Muscle layer of colon (tissue), 2 donors: ENCODE measurements at regions not wholly inside any gene's neighbourhood (a gene's known extent, or its start where the extent isn't known, plus 50 kb on each side); places are given as distances from the start of the nearest gene placed in this dataset.

Experiments used
- H3K27ac ChIP-seq: one replicate; pipeline ENCODE4 v1.7.0; 2013; ENCODE audit warnings: low read depth, mild to moderate bottlenecking, low read length, moderate library complexity
- H3K27me3 ChIP-seq, 2 donors: one replicate each; pipeline ENCODE4 v1.7.0; 2013; ENCODE audit warnings: low read length in 2 of 2, mild to moderate bottlenecking in 2 of 2; ENCODE audit not compliant: insufficient read depth in 2 of 2, control insufficient read depth in 1 of 2
- H3K36me3 ChIP-seq: one replicate; pipeline ENCODE4 v1.7.0; 2013; ENCODE audit warnings: mild to moderate bottlenecking, low read length; ENCODE audit not compliant: insufficient read depth
- H3K4me1 ChIP-seq: one replicate; pipeline ENCODE4 v1.7.0; 2013; ENCODE audit warnings: mild to moderate bottlenecking, low read length; ENCODE audit not compliant: insufficient read depth
- H3K4me3 ChIP-seq, 2 donors: one replicate each; pipeline ENCODE4 v1.7.0; 2013; ENCODE audit warnings: low read length in 2 of 2, low read depth in 1 of 2, mild to moderate bottlenecking in 1 of 2, moderate library complexity in 1 of 2
- H3K9ac ChIP-seq: one replicate; pipeline ENCODE4 v1.7.0; 2013; ENCODE audit warnings: low read length
- H3K9me3 ChIP-seq: one replicate; pipeline ENCODE4 v1.7.0; 2013; ENCODE audit warnings: mild to moderate bottlenecking, low read length
- donor health status: abdominal sarcoma.
- donor health status: Adenocarcinoma of cecum.

GRCh38 chr2:88852753-88853402 is 161.4 kb downstream of the RPIA start:
- Histone ChIP-seq H3K9me3 (no peaks in the 10 kb centered on the region), H3K36me3 (no peaks in the 10 kb centered on the region), H3K4me1 (no peaks in the 10 kb centered on the region), H3K9ac (no peak overlapping the region), H3K27me3 (no peaks in the 10 kb centered on the region), H3K27ac (no peak overlapping the region), H3K4me3 (no peak overlapping the region)

GRCh38 chr2:88853403-88853790 is 161.9 kb downstream of the RPIA start:
- H3K27me3 ChIP-seq, result no peaks in the 10 kb centered on the region

GRCh38 chr2:88854528-88854927 is 163.1 kb downstream of the RPIA start:
- no peak overlapping the region for H3K4me3 ChIP-seq
- no peaks in the 10 kb centered on the region for H3K36me3 ChIP-seq
- no peaks in the 10 kb centered on the region for H3K27me3 ChIP-seq
- H3K9me3 ChIP-seq, result no peaks in the 10 kb centered on the region
- H3K4me1 ChIP-seq, result no peaks in the 10 kb centered on the region
- no peak overlapping the region for H3K27ac ChIP-seq
- H3K9ac ChIP-seq, result no peak overlapping the region

More at GRCh38 chr2:88853403-88853790, 161.9 kb downstream of the RPIA start:
- Histone ChIP-seq H3K9me3 (no peaks in the 10 kb centered on the region), H3K27ac (no peak overlapping the region), H3K4me1 (no peaks in the 10 kb centered on the region), H3K4me3 (no peak overlapping the region), H3K36me3 (no peaks in the 10 kb centered on the region), H3K9ac (no peak overlapping the region)

- Histone ChIP-seq H3K9me3 (no peaks in the 10 kb centered on the region), H3K36me3 (no peaks in the 10 kb centered on the region), H3K9ac (no peak overlapping the region), H3K4me1 (no peaks in the 10 kb centered on the region), H3K27ac (no peak overlapping the region), H3K4me3 (no peak overlapping the region), H3K27me3 (no peaks in the 10 kb centered on the region)
These were observed 164.3 kb downstream of the RPIA start for GRCh38 chr2:88855620-88856408.

- no peaks in the 10 kb centered on the region for H3K9me3 ChIP-seq
- H3K4me3 ChIP-seq, result no peak overlapping the region
- no peaks in the 10 kb centered on the region for H3K36me3 ChIP-seq
- H3K27me3 ChIP-seq, result no peaks in the 10 kb centered on the region
- no peak overlapping the region for H3K27ac ChIP-seq
- H3K9ac ChIP-seq, result no peak overlapping the region
- H3K4me1 ChIP-seq, result no peaks in the 10 kb centered on the region
These were observed 165.1 kb downstream of the RPIA start for GRCh38 chr2:88856409-88857135.

- Histone ChIP-seq H3K36me3 (no peaks in the 10 kb centered on the region), H3K9me3 (no peaks in the 10 kb centered on the region), H3K4me3 (no peak overlapping the region), H3K9ac (no peak overlapping the region), H3K27me3 (no peaks in the 10 kb centered on the region), H3K27ac (no peak overlapping the region), H3K4me1 (no peaks in the 10 kb centered on the region)
These were observed 165.8 kb downstream of the RPIA start for GRCh38 chr2:88857274-88857741.

- Histone ChIP-seq H3K27ac (no peak overlapping the region), H3K4me1 (no peaks in the 10 kb centered on the region), H3K27me3 (no peaks in the 10 kb centered on the region), H3K9ac (no peak overlapping the region), H3K36me3 (no peaks in the 10 kb centered on the region), H3K4me3 (no peak overlapping the region), H3K9me3 (no peaks in the 10 kb centered on the region)
These were observed 166.5 kb downstream of the RPIA start for GRCh38 chr2:88857951-88858411.

GRCh38 chr2:88859461-88859860 is 168.0 kb downstream of the RPIA start:
- H3K9me3 ChIP-seq, result no peaks in the 10 kb centered on the region
- H3K27ac ChIP-seq, result no peak overlapping the region
- no peak overlapping the region for H3K9ac ChIP-seq
- H3K36me3 ChIP-seq, result no peaks in the 10 kb centered on the region
- H3K27me3 ChIP-seq, result no peaks in the 10 kb centered on the region
- no peaks in the 10 kb centered on the region for H3K4me1 ChIP-seq
- no peak overlapping the region for H3K4me3 ChIP-seq

GRCh38 chr2:88860421-88861075 is 169.1 kb downstream of the RPIA start:
- H3K36me3 ChIP-seq, result no peaks in the 10 kb centered on the region
- no peaks in the 10 kb centered on the region for H3K27me3 ChIP-seq
- no peaks in the 10 kb centered on the region for H3K9me3 ChIP-seq
- H3K9ac ChIP-seq, result no peak overlapping the region
- no peaks in the 10 kb centered on the region for H3K4me1 ChIP-seq
- H3K4me3 ChIP-seq, result no peak overlapping the region
- H3K27ac ChIP-seq, result no peak overlapping the region

- no peak overlapping the region for H3K9ac ChIP-seq
- no peaks in the 10 kb centered on the region for H3K27me3 ChIP-seq
- no peaks in the 10 kb centered on the region for H3K4me1 ChIP-seq
- H3K36me3 ChIP-seq, result no peaks in the 10 kb centered on the region
- H3K9me3 ChIP-seq, result no peaks in the 10 kb centered on the region
- H3K27ac ChIP-seq, result no peak overlapping the region
- no peak overlapping the region for H3K4me3 ChIP-seq
These were observed 174.4 kb downstream of the RPIA start for GRCh38 chr2:88865801-88866371.

GRCh38 chr2:88866756-88867155 is 175.3 kb downstream of the RPIA start:
- no peaks in the 10 kb centered on the region for H3K36me3 ChIP-seq
- H3K9ac ChIP-seq, result no peak overlapping the region
- no peaks in the 10 kb centered on the region for H3K27me3 ChIP-seq
- no peaks in the 10 kb centered on the region for H3K4me1 ChIP-seq
- no peak overlapping the region for H3K27ac ChIP-seq
- no peaks in the 10 kb centered on the region for H3K9me3 ChIP-seq
- H3K4me3 ChIP-seq, result no peak overlapping the region
